C4-2B (cell line): ENCODE measurements at regions not wholly inside any gene's neighbourhood (a gene's known extent, or its start where the extent isn't known, plus 50 kb on each side); places are given as distances from the start of the nearest gene placed in this dataset.

Source experiments
- H3K27ac ChIP-seq: fragments of 450-650 bp; 2 replicates; pipeline ENCODE4 v1.5.1; 2017
- ZFX ChIP-seq: fragments of 450-650 bp; IDR thresholded peaks from 2 replicates; pipeline ENCODE4 v1.6.1; 2017
- TF ChIP-seq, protein P1 (sequence below): fragments of 450-650 bp; conservative IDR thresholded peaks from 2 replicates; pipeline ENCODE4 v1.5.1; 2017; ENCODE audit warnings: mild to moderate bottlenecking

DNA sequence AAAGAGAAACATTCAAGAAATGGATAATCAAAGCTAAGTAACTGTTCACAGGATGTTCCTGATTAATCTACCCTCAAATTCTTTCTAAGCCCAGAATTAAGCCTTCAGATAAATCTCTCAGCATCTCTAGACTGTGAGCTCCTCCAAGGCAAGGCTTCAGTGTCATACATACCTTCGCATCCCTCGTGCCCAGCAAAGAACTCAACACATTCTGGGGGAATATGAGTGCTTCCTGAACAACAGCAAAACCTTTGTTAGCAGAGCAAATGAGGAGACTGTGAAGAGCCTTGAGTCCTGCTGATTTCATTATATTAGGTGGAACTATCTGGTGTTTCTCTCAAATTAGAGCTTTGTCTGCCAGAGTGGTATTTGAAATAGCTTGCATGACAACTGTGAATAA lies 401.8 kb upstream of the TMPO start:
- TF ChIP-seq, protein P1, sequence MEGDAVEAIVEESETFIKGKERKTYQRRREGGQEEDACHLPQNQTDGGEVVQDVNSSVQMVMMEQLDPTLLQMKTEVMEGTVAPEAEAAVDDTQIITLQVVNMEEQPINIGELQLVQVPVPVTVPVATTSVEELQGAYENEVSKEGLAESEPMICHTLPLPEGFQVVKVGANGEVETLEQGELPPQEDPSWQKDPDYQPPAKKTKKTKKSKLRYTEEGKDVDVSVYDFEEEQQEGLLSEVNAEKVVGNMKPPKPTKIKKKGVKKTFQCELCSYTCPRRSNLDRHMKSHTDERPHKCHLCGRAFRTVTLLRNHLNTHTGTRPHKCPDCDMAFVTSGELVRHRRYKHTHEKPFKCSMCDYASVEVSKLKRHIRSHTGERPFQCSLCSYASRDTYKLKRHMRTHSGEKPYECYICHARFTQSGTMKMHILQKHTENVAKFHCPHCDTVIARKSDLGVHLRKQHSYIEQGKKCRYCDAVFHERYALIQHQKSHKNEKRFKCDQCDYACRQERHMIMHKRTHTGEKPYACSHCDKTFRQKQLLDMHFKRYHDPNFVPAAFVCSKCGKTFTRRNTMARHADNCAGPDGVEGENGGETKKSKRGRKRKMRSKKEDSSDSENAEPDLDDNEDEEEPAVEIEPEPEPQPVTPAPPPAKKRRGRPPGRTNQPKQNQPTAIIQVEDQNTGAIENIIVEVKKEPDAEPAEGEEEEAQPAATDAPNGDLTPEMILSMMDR: no peak
- TF ChIP-seq ZFX: no peak
- no peak overlapping the region for H3K27ac ChIP-seq

- TF ChIP-seq ZFX: no peak
- TF ChIP-seq, protein P1: no peak
- no peak overlapping the region for H3K27ac ChIP-seq
These were observed 393.4 kb upstream of the TMPO start for GRCh38 chr12:98121963-98122362.

DNA sequence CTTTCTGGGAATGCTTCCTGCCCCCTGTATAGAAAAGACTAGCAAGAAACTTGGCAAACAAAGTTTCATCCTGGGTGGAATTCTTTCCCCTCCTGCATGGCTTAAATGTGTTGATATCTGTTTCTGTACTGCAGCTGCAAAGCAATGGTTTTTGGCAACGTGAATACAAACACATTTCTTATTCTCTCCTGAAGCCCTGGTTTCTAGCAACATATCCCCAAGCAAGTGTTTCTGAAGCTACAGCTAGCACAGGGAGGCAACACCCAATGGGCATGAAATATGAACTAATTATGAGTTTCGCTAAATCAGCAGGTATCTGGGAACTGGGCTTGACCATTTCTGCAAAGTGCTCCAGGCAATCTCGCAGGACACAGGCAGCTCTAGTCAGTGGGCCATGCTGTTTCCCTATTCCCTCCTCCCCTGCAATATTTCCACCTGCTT lies 392.3 kb upstream of the TMPO start:
- H3K27ac ChIP-seq: no peak overlapping the region
- TF ChIP-seq, protein P1: no peak
- TF ChIP-seq ZFX: no peak

DNA sequence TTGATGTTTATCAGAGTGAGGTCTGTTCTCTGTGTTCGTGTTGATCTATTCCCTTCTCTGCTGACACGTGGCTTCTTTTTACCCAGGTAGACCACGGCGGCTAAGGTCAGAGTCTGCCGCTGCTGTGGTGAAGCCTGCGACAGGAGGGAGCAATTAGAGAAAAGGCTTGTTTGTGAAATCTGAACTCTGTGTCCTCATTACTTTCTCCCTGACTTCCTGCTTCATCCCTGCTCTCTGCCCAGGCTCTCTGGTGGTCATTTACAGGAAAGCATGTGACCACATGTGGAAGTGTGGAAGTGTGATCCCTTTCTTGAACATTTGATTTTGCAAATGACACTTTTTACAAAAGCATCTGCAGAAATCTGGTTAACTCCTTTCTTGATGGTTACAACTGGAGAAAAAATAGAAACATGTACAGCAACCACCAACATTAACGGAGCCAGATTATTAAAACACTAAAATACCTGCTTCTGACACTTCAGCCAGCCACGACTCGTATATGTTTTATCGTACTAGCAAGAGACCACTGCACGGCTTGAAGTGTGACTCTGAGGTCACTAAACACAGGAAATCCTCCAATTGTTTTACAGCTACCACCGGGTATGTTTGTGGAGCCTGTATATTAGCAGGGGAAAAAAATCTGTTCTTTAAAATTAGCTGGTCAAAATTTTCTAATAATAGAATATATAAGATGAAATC lies 388.6 kb upstream of the TMPO start:
- TF ChIP-seq, protein P1: no peak
- no peak for TF ChIP-seq ZFX
- H3K27ac ChIP-seq: no peak overlapping the region

- no peak overlapping the region for H3K27ac ChIP-seq
- TF ChIP-seq ZFX: no peak
- TF ChIP-seq, protein P1: no peak
These were observed 388.1 kb upstream of the TMPO start for GRCh38 chr12:98127336-98127679.

DNA sequence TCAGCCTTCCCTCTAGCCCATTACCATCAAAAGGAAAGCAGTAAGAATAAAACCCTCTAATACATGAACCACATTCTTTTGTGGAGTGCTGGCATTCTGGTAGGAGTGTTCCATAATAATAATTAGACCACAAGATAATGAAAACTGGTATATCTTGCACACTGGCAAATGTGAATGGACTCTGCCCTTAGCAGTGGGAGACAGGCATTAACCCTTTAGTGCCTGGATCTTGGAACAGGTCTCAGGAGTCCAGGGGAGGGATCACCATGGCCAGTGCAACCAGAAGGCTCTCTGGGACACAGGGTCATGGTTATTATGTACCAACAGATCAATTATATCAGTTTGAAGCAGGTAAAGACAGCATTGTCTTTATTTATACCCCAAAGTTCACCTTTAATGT lies 387.5 kb upstream of the TMPO start:
- TF ChIP-seq, protein P1: no peak
- no peak for TF ChIP-seq ZFX
- H3K27ac ChIP-seq: no peak overlapping the region

- no peak overlapping the region for H3K27ac ChIP-seq
- TF ChIP-seq ZFX: no peak
- TF ChIP-seq, protein P1: no peak
These were observed 378.8 kb upstream of the TMPO start for GRCh38 chr12:98136544-98136943.
